HG03139 (cell line): ENCODE measurements at regions not wholly inside any gene's neighbourhood (a gene's known extent, or its start where the extent isn't known, plus 50 kb on each side); places are given as distances from the start of the nearest gene placed in this dataset.
"Not testable (repeated sequence)": the region's sequence is repeated elsewhere in the genome, so short reads cannot be mapped to it uniquely, and the experiment has no call there.

ENCODE experiments used
- ATAC-seq: cut with Tn5 transposase; IDR thresholded peaks from one replicate; pipeline ENCODE4 v1.9.1; 2021; ENCODE audit not compliant: unreplicated experiment

DNA sequence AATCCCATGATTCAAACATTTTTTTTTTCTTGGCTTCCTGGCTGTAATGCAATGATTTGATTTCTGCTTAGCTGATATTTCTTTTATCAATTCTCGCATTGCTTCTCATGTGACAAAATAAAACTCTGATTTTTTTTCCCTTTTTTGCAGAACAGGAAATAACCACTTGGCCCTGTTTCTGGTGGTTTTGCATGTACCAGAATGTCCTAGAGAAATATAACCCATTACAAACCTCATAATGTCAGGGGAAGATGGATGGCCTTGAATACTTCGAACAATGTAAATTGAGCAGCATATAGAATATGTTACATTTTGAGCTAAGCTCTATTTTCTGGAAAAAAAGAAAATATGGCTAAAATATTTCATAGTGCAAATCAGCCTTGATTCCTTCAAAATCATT, 275.6 kb downstream of the RAP2B start:
- ATAC-seq, result no peak

DNA sequence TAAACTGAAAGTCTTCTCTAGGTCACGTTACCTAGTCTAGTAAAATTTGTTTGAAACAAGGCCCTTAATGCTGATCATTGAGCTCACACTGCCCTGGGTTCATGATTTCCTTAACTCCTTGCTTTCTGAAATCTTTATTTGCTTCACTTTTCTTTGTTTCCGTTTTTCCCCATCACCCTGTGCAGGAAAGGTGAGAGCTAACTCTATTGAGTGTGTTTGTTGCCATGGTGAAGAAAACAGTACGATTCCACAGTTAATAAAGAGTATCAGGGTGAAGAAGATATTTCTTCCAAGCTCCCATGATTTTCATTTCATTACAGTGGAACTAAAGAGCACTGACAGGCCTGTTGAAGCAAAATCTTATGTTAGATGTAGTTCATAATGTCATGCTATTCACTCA, 276.2 kb downstream of the RAP2B start:
- ATAC-seq, result no peak

DNA sequence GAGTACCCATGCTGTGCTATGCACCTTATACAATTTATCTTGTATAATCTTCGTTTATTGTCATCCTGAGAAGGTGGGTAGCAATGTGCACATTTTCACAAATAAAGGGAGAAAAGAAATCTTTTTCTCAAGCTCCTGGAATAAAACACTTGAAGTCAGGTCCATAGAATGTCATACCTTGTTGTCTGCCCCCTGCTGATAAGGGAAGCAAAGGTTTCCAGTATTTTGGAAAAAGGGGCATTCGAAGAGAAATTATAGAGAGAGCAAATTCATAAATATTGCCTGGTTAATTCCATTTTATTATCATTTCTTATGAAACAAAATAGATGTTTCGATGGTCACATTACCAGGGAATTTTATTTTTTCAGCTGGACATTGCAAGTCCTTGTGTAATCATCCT, 277.8 kb downstream of the RAP2B start:
- no peak for ATAC-seq

DNA sequence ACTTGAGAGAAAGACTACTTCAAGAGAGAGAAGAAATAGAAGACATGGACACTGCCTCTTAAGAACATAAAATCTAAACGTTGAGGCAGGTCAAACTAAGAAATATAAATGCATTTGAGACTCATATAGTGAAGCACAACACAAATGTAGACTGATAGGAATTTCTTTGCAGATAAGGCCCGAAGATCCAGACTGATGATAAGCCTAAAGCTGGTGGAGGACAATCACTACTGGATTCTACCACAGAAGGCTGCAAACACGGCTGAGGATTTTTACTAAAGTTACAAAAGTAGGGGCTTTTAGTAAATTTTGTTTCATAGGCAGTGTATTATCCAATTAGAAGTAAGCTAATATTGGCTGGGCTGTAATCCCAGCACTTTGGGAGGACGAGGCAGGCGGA, 278.3 kb downstream of the RAP2B start:
- ATAC-seq, result no peak

DNA sequence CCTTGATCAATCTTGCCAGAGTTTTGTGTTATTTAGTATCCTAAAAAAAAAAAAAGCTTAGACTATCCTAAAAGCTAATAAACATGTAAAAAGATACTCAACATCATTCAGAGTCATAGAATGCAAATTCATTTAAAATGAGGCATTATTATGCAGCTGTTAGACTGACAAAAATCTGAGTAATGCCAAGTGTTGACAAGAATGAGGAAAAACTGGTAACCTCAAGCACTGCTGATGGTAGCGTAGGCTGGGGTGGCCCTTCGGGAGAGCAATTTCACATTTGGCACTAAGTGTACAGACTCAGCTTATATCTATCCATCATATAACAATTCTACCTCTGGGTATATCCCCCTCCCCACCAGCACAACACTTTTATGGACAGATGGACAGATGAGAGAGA, 280.4 kb downstream of the RAP2B start:
- no peak for ATAC-seq

DNA sequence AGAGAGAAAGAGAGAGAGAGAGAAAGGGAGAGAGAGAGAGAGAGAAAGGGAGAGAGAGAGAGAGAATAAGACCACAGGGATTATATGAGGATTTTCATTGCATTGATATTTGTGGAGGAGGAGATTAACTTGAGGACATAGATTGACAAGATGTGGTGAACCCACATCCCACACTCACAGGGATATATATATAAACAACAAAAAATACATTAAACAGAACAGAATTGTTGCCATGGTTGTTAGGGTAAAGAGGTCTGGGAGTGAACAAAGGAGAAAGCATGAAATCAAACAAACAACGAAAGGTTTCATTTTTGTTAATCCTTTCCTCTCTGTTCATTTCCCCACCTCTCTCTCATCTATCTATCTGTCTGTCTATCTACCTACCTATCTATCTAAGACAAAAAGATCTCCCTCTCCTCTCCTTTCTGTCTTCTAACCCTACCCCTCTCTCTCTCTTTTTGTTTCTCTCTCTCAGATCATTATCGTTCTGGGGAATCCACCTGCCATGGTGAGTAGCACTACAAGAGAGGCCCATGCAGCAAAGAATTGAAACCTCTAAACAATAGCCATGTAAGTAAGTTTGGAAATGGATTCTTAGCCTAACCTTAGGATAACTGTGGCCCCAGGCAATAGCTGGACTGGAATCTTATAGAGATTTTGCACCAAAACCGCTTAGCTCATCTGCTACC, 280.9 kb downstream of the RAP2B start:
- no peak for ATAC-seq

DNA sequence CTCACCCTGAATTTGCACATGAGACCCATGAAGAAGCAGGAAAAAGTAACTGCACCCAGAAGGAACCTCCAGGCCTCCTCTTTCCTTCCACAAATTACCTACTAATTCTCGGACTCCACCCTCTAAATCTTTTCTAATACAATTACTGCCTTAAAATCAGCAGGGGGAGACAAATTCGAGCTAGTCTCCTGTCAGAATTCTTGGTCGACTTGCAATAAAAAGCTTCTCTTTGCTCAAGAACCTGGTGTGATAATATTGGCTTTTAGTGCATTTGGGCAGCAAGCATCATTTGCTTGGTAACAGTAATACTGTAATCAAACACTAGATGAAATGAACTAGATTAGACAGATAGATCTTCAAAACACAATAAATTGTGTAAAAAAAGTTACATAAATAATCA, 281.9 kb downstream of the RAP2B start:
- no peak for ATAC-seq

DNA sequence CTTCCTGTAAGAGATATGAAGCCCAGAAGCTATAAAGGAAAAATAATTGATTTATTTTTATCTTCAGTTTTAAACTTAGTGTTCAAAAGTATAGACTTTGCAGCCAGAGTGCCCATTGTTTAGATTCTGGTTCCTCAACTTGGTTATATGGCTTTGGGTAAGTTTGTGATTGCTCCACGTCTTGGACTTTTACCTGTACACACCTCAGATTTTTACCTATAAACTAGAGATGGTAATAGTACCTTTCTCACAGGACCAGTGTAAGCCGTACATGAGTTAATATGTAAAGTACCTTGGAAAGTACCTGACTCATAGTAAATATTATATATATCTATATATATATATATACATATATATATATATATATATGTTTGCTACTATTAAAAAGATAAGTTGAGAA, 283.8 kb downstream of the RAP2B start:
- ATAC-seq, result no peak

DNA sequence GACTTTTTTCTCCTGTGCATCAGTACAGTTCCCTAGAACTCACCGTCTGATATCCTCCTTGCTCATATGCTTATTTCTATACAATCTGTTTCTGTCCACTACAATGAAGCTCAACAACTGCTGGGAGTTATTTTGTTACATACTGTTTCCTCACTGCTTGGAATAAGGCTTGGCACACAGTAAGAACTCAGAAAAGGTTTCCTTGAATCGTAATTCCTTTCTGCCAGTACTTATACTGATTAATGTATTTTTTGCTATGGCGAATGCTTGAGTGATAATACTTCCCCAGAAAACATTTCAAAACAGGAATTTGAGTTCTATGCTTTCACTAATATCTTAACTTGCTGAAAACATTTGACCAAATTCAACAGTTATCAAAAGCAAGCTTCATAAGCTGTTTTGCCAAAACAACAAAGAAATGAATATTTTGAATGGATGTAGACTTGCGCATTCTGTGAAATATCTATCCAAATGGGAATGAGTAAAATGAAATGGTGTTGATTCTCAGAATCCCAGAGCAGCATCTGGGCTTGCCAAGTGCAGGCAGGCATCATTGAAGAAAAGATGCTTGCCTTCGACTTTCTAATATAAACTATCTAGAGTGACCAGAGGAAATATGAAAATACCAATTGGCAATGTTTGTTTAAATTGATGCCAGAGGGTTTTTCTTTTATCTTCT, 286.3 kb downstream of the RAP2B start:
- ATAC-seq, result no peak

DNA sequence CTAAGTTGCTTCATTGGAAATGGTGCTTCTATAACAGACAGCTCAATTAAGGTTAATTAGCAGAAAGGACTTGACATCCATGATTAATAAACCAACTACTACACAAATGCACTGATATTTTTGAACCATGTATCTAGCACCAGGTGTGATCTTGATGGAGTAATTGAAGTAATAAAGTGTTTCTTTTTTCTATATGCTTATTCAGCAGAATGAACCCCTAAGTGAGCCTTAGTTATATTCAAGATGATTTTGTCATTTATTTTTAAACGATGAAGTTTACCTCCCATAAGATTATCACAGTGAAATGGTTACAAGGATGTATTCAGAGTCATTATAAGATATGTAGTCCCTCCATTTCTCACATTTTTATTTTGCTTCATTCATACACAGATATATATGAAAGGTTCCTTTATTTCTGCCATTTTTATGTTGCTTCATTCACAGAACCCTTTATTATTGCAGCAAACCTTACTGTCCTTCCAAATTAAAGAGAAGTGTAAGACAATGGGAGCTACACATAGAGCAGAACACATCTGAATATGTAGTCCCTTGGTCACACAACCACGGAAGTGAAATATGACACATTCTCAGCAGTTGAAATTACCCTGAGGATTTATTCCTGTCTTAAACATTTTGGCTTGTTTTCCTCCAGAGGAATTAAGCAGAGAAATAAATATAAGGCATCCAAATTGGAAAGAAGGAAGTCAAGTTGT, 295.0 kb downstream of the RAP2B start:
- no peak for ATAC-seq

DNA sequence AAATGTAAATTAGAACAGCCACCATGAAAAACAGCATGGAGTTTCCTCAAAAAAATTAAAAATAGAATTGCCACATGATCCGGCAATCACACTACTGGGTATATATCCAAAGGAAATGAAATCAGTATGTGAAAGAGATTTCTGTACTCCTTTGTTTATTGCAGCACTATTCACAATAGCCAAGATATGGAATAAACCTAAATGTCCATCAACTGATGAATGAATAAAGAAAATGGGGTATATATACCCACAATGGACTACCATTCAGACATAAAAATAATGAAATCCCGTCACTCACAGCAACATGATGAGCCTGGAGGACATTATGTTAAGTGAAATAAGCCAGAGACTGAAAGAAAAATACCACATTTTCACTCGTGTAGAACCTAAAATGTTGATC, 296.9 kb downstream of the RAP2B start:
- no peak for ATAC-seq

DNA sequence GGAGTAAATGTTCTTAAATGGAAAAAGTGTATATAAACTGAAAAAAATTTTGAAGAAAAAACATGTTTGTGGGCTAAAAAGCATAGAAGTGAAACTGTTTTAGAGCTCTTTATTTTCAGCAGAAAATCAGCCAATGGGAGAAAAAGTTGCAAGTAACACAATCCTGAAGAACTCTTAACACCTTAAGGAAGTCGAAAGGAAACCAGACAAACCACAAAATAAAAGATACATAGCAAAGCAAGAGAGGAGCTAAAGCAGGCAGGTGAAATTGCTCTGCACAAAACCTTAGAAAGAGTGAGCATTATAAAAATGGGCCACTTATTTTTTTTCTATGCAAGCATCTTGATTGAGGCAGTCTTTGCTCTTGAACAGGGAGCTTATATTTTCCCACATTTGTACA, 300.5 kb downstream of the RAP2B start:
- ATAC-seq, result no peak

DNA sequence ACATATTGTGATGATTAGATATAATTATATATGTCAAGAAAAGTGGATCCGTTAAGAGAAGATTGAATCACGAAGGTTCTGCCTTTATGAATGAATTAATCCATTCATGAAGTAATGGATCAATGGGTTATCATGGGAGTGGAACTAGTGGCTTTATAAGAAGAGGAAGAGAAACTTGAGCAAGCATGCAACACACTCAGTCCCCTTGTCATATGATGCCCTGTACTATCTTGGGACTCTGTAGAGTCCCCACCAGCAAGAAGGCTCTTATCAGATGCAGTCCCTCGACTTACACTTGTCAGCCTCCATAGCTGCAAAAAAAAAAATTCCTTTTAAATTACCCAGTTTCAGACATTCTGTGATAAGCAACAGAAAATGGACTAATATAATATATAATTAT, 301.9 kb downstream of the RAP2B start:
- peak; percentile 70 for ATAC-seq

DNA sequence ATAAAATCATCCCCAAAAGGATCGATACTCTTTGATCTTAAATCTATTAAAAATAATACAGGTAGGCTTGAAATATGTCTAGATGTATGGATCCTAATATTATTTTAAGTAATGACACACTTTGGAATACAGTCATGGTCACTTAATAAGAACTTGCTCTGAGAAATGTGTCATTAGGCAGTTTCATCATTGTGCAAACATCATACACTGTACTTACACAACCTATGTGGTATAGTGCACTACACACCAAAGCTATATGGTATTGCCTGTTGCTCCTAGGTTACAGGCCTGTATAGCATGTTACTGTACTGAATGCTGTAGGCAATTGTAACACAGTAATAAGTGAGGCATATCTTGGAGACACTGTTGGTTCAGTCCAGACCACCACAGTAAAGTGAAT, 307.1 kb downstream of the RAP2B start:
- ATAC-seq, result no peak

DNA sequence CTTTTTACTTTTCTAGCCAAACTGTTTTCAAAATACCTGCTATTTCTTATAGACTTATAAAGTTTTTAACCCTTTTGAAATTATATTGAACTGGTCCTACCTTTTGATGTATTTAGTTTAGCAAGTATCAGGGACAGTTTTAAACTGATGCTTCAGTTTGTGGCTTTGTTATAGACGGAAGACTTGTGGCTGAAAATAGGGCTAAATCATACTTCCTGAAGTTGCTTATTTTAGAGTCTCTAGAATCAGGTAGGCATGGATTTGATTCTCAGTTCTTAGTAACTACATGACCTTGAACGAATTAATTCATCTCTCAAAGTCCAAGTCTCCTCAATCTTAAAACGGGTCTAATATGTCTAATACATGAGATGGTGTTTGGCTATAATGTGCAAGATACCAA, 322.8 kb downstream of the RAP2B start:
- no peak for ATAC-seq

DNA sequence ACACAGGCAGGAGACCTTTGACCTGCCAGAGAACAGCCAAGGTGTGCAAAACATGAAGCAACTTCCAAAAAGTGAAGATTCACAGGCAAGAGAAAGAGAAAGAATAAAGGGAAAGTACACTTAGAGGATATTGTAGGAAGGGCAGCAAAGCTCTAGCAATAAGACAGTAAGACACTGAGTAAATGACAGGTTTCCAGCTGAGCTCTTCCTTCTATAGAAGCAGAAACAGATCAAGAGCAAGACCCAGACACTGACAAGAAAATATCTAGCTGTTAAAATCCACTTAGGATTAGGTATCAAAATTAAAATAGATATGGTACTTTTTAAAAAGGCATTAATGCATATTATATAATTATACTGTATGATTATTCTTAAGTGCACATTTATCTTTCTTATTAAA, 333.4 kb downstream of the RAP2B start:
- no peak for ATAC-seq

DNA sequence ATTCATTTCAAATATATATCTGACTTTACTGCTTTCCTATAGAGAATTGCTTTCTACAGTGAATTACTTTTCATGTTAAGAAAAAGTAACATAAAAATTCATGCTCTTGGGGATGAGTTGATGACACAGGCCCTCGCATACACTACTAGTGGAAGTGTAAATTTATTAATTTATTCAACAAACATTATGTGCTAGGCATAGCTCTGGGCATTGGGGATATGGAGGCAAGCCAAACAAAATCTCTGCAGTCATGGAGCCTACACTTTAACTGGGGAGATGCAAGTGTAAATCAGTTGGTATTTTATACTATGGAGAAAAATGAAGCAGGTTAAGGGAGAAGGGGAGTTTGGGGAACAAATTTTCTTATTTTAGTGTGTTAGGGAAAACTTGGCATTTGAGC, 340.7 kb downstream of the RAP2B start:
- ATAC-seq, result no peak

DNA sequence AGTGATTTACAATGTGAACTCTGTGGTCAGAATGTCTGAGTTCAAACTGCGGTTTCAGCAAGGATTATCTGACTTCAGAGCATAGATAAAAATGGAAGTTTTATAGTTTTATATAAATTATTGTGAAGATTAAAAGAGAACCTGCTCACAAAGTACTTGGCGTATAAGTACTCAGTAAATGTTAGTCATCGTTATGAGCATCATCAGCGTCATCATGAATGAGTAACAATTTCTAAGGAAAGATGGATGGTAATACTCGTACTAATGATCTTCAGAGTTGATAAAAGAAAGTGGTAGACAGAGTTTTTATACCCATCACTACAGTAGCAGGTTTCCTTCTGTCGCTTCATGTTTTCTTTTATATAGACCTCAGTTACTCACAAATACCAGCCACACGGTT, 341.8 kb downstream of the RAP2B start:
- ATAC-seq, result no peak

DNA sequence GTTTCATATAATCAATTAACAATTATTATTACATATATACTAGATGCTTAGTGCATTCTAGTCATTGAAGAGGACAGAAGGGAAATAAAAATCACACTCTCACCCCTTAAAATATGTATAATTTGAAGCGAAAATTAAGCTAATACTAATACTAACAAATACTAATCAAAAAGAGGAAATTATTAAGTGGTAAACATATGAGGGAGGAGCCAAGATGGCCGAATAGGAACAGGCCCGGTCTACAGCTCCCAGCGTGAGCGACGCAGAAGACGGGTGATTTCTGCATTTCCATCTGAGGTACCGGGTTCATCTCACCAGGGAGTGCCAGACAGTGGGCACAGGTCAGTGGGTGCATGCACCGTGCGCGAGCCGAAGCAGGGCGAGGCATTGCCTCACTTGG, 344.2 kb downstream of the RAP2B start:
- not testable (repeated sequence) for ATAC-seq

DNA sequence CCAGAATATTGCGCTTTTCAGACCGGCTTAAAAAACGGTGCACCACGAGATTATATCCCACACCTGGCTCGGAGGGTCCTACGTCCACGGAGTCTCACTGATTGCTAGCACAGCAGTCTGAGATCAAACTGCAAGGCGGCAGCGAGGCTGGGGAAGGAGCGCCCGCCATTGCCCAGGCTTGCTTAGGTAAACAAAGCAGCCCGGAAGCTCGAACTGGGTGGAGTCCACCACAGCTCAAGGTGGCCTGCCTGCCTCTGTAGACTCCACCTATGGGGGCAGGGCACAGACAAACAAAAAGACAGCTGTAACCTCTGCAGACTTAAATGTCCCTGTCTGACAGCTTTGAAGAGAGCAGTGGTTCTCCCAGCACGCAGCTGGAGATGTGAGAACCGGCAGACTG, 344.7 kb downstream of the RAP2B start:
- ATAC-seq, result not testable (repeated sequence)

DNA sequence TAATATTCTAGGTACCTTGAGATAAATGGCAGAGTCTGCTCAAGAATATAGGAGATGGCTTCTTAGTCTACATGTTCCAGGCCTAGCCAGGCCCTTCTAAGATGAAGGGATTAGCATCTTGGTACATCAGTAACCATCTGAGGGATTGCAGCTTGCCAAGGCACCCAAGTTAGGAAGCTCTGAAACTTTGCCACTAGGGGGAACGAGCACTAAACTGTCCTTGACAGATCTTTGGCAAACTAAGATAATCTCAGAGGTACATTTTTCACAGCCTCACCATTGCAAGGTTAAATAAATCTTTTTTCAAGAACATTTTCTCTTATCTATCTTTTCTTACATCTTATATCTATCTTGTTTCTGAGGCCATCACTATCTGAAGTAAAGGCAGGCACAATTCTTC, 351.2 kb downstream of the RAP2B start:
- no peak for ATAC-seq

DNA sequence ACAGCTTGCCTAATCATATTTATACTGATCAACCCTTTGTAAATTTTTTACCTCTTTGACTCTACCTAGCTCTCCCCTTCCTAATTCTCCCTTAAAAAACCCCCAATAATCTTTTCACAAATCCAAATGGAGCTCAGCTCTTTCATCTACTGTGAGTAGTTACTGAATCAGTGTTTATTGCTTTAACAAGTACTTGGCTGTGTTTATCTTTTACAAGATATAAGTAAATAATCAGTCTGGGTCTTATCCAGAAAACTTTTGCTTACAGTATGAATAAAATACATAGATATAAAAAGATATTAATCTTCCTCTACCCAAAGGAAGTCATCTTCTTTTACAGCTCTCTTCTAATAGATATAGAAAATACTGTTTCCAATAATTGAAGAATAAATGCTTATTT, 366.4 kb downstream of the RAP2B start:
- no peak for ATAC-seq
